K562 (cell line): ENCODE measurements at regions not wholly inside any gene's neighbourhood (a gene's known extent, or its start where the extent isn't known, plus 50 kb on each side); places are given as distances from the start of the nearest gene placed in this dataset.

Experiments
- CHD7 ChIP-seq: fragments of 200-600 bp; sonication (generic); IDR thresholded peaks from one replicate; pipeline ENCODE4 v1.6.1; 2012; ENCODE audit warnings: mild to moderate bottlenecking, low read depth, low read length, inconsistent platforms
- SP1 ChIP-seq: sonication (generic); formaldehyde crosslinking; IDR thresholded peaks from 2 replicates; pipeline ENCODE4 v1.8.1; 2022; ENCODE audit warnings: mild to moderate bottlenecking, missing genetic modification reagents

DNA sequence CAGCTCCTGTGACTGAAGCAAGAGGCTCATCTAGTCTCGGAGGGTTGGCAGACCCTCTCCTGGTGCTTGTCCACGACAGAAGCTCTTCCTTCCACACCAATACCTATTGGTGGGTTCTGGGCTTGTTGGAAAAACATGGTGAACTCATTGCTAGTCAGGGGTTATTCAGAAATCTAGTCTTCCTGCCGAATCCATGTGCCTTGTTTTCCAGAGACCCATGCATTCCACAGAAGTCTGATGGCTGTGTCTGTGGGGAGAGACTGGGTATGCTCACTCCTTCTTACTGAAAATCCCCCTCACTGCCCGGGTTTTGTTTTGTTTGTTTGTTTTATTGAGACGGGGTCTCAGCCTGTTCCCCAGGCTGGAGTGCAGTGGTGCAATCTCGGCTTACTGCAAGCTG lies 138.3 kb downstream of the DNAJB6 start (continued):
- TF ChIP-seq CHD7 (no peak), SP1 (CRISPR knock-in tag) (no peak)
